Ishikawa (cell line): ENCODE measurements at regions not wholly inside any gene's neighbourhood (a gene's known extent, or its start where the extent isn't known, plus 50 kb on each side); places are given as distances from the start of the nearest gene placed in this dataset.

ENCODE experiments used
- EGR1 ChIP-seq: IDR thresholded peaks from 2 replicates; pipeline ENCODE4 v1.6.1; 2012
- EP300 ChIP-seq: IDR thresholded peaks from 2 replicates; pipeline ENCODE4 v1.6.1; 2012; ENCODE audit warnings: borderline replicate concordance
- FOXM1 ChIP-seq: IDR thresholded peaks from 2 replicates; pipeline ENCODE4 v1.6.1; 2012; ENCODE audit warnings: low read depth, borderline replicate concordance
- MAX ChIP-seq: IDR thresholded peaks from 2 replicates; pipeline ENCODE4 v1.6.1; 2012
- NFIC ChIP-seq: IDR thresholded peaks from 2 replicates; pipeline ENCODE4 v1.6.1; 2012
- RAD21 ChIP-seq: IDR thresholded peaks from 2 replicates; pipeline ENCODE4 v1.6.1; 2012; ENCODE audit warnings: low read depth
- REST ChIP-seq: IDR thresholded peaks from 2 replicates; pipeline ENCODE4 v1.6.1; 2012; ENCODE audit warnings: low read depth, mild to moderate bottlenecking
- TAF1 ChIP-seq: IDR thresholded peaks from 2 replicates; pipeline ENCODE4 v1.6.1; 2012; ENCODE audit warnings: low read depth, mild to moderate bottlenecking
- TCF12 ChIP-seq: IDR thresholded peaks from 2 replicates; pipeline ENCODE4 v1.6.1; 2012; ENCODE audit warnings: low read depth
- USF1 ChIP-seq: IDR thresholded peaks from 2 replicates; pipeline ENCODE4 v1.6.1; 2012
- YY1 ChIP-seq: IDR thresholded peaks from 2 replicates; pipeline ENCODE4 v1.6.1; 2012; ENCODE audit warnings: low read depth

- TF ChIP-seq TCF12 (no peak), TAF1 (no peak), YY1 (no peak), USF1 (no peak), EP300 (no peak), NFIC (no peak), REST (no peak), RAD21 (no peak), MAX (no peak), FOXM1 (no peak), EGR1 (no peak)
Measured at GRCh38 chr3:72114773-72115172, 329.8 kb upstream of the PROK2 start.
